Ectodermal cell (in vitro differentiated cells): ENCODE measurements at regions not wholly inside any gene's neighbourhood (a gene's known extent, or its start where the extent isn't known, plus 50 kb on each side); places are given as distances from the start of the nearest gene placed in this dataset.

Experiments
- H3K27ac ChIP-seq: 2 replicates; pipeline ENCODE4 v1.7.0; 2013; ENCODE audit warnings: mild to moderate bottlenecking, low read depth, low read length; ENCODE audit not compliant: insufficient read depth, poor library complexity, severe bottlenecking
- H3K27me3 ChIP-seq: 2 replicates; pipeline ENCODE4 v1.7.0; 2013; ENCODE audit warnings: mild to moderate bottlenecking, low read length; ENCODE audit not compliant: insufficient read depth, control insufficient read depth, poor library complexity, severe bottlenecking
- H3K36me3 ChIP-seq: one replicate; pipeline ENCODE4 v1.7.0; 2013; ENCODE audit warnings: low read length; ENCODE audit not compliant: control insufficient read depth, insufficient read depth
- H3K4me1 ChIP-seq: one replicate; pipeline ENCODE4 v1.7.0; 2013; ENCODE audit warnings: low read length; ENCODE audit not compliant: control insufficient read depth, insufficient read depth
- H3K4me3 ChIP-seq: 2 replicates; pipeline ENCODE4 v1.7.0; 2013; ENCODE audit warnings: low read depth, low read length, control low read depth; ENCODE audit not compliant: insufficient read depth
- H3K9me3 ChIP-seq: 2 replicates; pipeline ENCODE4 v1.7.0; 2013; ENCODE audit warnings: mild to moderate bottlenecking, low read length, moderate library complexity; ENCODE audit not compliant: control insufficient read depth
- WGBS, 2 experiments: methylation state at CpG; one replicate each; pipeline ENCODE4 v1.1.7; 2013; ENCODE audit warnings: missing lambda C conversion rate in 2 of 2; 5-methylcytosine and 5-hydroxymethylcytosine counted together

GRCh38 chr12:91289072-91289471 is 106.5 kb upstream of the DCN start:
- WGBS, 2 experiments = 83% methylated on average over 1 of the region's 1 CpG; no CpG with 5 or more reads in 1 of the 2 experiments
- no peak overlapping the region for H3K27ac ChIP-seq
- H3K27me3 ChIP-seq = no peaks in the 10 kb centered on the region
- H3K36me3 ChIP-seq = no peaks in the 10 kb centered on the region
- no peaks in the 10 kb centered on the region for H3K4me1 ChIP-seq
- H3K4me3 ChIP-seq = no peak overlapping the region
- no peaks in the 10 kb centered on the region for H3K9me3 ChIP-seq

GRCh38 chr12:91287753-91288152 is 105.1 kb upstream of the DCN start:
- no peak overlapping the region for H3K4me3 ChIP-seq
- no peak overlapping the region for H3K27ac ChIP-seq
- no peaks in the 10 kb centered on the region for H3K27me3 ChIP-seq
- WGBS, 2 experiments = 82 to 90% methylated on average over 1 to 3 of the region's 3 CpGs
- no peaks in the 10 kb centered on the region for H3K4me1 ChIP-seq
- H3K9me3 ChIP-seq = no peaks in the 10 kb centered on the region
- H3K36me3 ChIP-seq = no peaks in the 10 kb centered on the region

GRCh38 chr12:91278126-91278525 is 95.5 kb upstream of the DCN start:
- Histone ChIP-seq H3K27ac (no peak overlapping the region), H3K36me3 (no peaks in the 10 kb centered on the region), H3K27me3 (no peaks in the 10 kb centered on the region), H3K4me1 (peaks cover 13% of the 10 kb centered on the region), H3K9me3 (no peaks in the 10 kb centered on the region), H3K4me3 (no peak overlapping the region)

GRCh38 chr12:91276509-91276908 is 93.9 kb upstream of the DCN start:
- Histone ChIP-seq H3K27me3 (no peaks in the 10 kb centered on the region), H3K36me3 (no peaks in the 10 kb centered on the region), H3K4me3 (no peak overlapping the region), H3K9me3 (no peaks in the 10 kb centered on the region), H3K4me1 (peaks cover 19% of the 10 kb centered on the region), H3K27ac (no peak overlapping the region)
- 83 to 100% methylated on average over 1 to 2 of the region's 2 CpGs for WGBS, 2 experiments

GRCh38 chr12:91275321-91275720 is 92.7 kb upstream of the DCN start:
- H3K4me1 ChIP-seq = peaks cover 19% of the 10 kb centered on the region
- H3K9me3 ChIP-seq = no peaks in the 10 kb centered on the region
- no peak overlapping the region for H3K27ac ChIP-seq

GRCh38 chr12:91274916-91275315 is 92.3 kb upstream of the DCN start:
- Histone ChIP-seq H3K4me1 (peaks cover 19% of the 10 kb centered on the region), H3K9me3 (no peaks in the 10 kb centered on the region), H3K27me3 (no peaks in the 10 kb centered on the region), H3K27ac (no peak overlapping the region), H3K36me3 (no peaks in the 10 kb centered on the region), H3K4me3 (no peak overlapping the region)
- WGBS, 2 experiments = 0 to 13% methylated on average over 1 of the region's 1 CpG

More at GRCh38 chr12:91275321-91275720, 92.7 kb upstream of the DCN start:
- no peaks in the 10 kb centered on the region for H3K36me3 ChIP-seq
- no peaks in the 10 kb centered on the region for H3K27me3 ChIP-seq
- 90 to 91% methylated on average over 1 of the region's 1 CpG for WGBS, 2 experiments
- no peak overlapping the region for H3K4me3 ChIP-seq

- no peaks in the 10 kb centered on the region for H3K27me3 ChIP-seq
- no peak overlapping the region for H3K4me3 ChIP-seq
- H3K27ac ChIP-seq = no peak overlapping the region
- no peaks in the 10 kb centered on the region for H3K9me3 ChIP-seq
- WGBS, 2 experiments = 86 to 92% methylated on average over 5 of the region's 5 CpGs
- H3K4me1 ChIP-seq = peaks cover 19% of the 10 kb centered on the region
- no peaks in the 10 kb centered on the region for H3K36me3 ChIP-seq
Observed at GRCh38 chr12:91273560-91273959, 90.9 kb upstream of the DCN start.

- 79 to 85% methylated on average over 4 of the region's 4 CpGs for WGBS, 2 experiments
- no peak overlapping the region for H3K4me3 ChIP-seq
- H3K9me3 ChIP-seq = no peaks in the 10 kb centered on the region
- H3K27ac ChIP-seq = no peak overlapping the region
- H3K27me3 ChIP-seq = no peaks in the 10 kb centered on the region
- no peaks in the 10 kb centered on the region for H3K36me3 ChIP-seq
- H3K4me1 ChIP-seq = peaks cover 19% of the 10 kb centered on the region
Observed at GRCh38 chr12:91272461-91273063, 89.9 kb upstream of the DCN start.

- Histone ChIP-seq H3K36me3 (no peaks in the 10 kb centered on the region), H3K9me3 (no peaks in the 10 kb centered on the region), H3K27ac (no peak overlapping the region), H3K4me1 (peaks cover 19% of the 10 kb centered on the region), H3K4me3 (no peak overlapping the region), H3K27me3 (no peaks in the 10 kb centered on the region)
- 95 to 97% methylated on average over 4 of the region's 4 CpGs for WGBS, 2 experiments
Observed at GRCh38 chr12:91271185-91271584, 88.6 kb upstream of the DCN start.

- Histone ChIP-seq H3K4me3 (no peak overlapping the region), H3K36me3 (no peaks in the 10 kb centered on the region), H3K27ac (no peak overlapping the region), H3K27me3 (no peaks in the 10 kb centered on the region), H3K4me1 (no peaks in the 10 kb centered on the region), H3K9me3 (no peaks in the 10 kb centered on the region)
Observed at GRCh38 chr12:91267039-91267438, 84.4 kb upstream of the DCN start.

GRCh38 chr12:91264178-91264577 is 81.6 kb upstream of the DCN start:
- Histone ChIP-seq H3K9me3 (no peaks in the 10 kb centered on the region), H3K4me1 (no peaks in the 10 kb centered on the region), H3K27me3 (no peaks in the 10 kb centered on the region), H3K4me3 (no peak overlapping the region), H3K27ac (no peak overlapping the region), H3K36me3 (no peaks in the 10 kb centered on the region)
- 90 to 93% methylated on average over 2 of the region's 2 CpGs for WGBS, 2 experiments
